Spleen (tissue), 11 donors: ENCODE measurements at regions not wholly inside any gene's neighbourhood (a gene's known extent, or its start where the extent isn't known, plus 50 kb on each side); places are given as distances from the start of the nearest gene placed in this dataset.

Experiments
- DNase-seq: peaks from one replicate; pipeline ENCODE4 v3.0.0-alpha.2; 2020
- H3K27ac ChIP-seq, 8 donors: fragments of 200-600 bp; sonication (generic) in 7 of 8; 1 replicate in 4 of 8; 2 replicates in 4 of 8; pipeline versions ENCODE4 v1.5.0 to v1.8.0; 2016 to 2021; ENCODE audit warnings: inconsistent platforms in 4 of 8, mild to moderate bottlenecking in 4 of 8, moderate library complexity in 1 of 8
- H3K27me3 ChIP-seq, 7 donors: fragments of 200-600 bp; sonication (generic) in 6 of 7; replicated peaks in 1 of 7; 1 replicate in 4 of 7; 2 replicates in 3 of 7; pipeline versions ENCODE4 v1.5.0 to v1.8.0; 2016 to 2021; ENCODE audit warnings: inconsistent platforms in 3 of 7, mild to moderate bottlenecking in 1 of 7
- H3K36me3 ChIP-seq, 6 donors: fragments of 200-600 bp; sonication (generic) in 5 of 6; 1 replicate in 4 of 6; 2 replicates in 2 of 6; pipeline versions ENCODE4 v1.5.0 to v1.8.0; 2016 to 2021; ENCODE audit warnings: inconsistent platforms in 2 of 6
- H3K4me1 ChIP-seq, 6 donors: fragments of 200-600 bp; sonication (generic) in 5 of 6; 1 replicate in 3 of 6; 2 replicates in 3 of 6; pipeline versions ENCODE4 v1.5.0 to v1.8.0; 2016 to 2021; ENCODE audit warnings: inconsistent platforms in 3 of 6
- H3K4me3 ChIP-seq, 8 donors: fragments of 200-600 bp; sonication (generic) in 7 of 8; 1 replicate in 4 of 8; 2 replicates in 4 of 8; pipeline versions ENCODE4 v1.5.0 to v1.8.0; 2016 to 2021; ENCODE audit warnings: inconsistent platforms in 4 of 8, mild to moderate bottlenecking in 4 of 8, moderate library complexity in 2 of 8
- H3K9me3 ChIP-seq, 8 donors: fragments of 200-600 bp; sonication (generic) in 7 of 8; 1 replicate in 4 of 8; 2 replicates in 4 of 8; pipeline versions ENCODE4 v1.5.0 to v1.8.0; 2016 to 2021; ENCODE audit warnings: inconsistent platforms in 4 of 8
- POLR2A ChIP-seq, 3 donors: fragments of 450-650 bp; IDR thresholded peaks; one replicate each; pipeline ENCODE4 v1.5.1; 2017; ENCODE audit warnings: antibody characterized with exemption in 3 of 3, mild to moderate bottlenecking in 1 of 3
- POLR2AphosphoS5 ChIP-seq, 3 donors: sonication (generic); formaldehyde crosslinking; IDR thresholded peaks; one replicate each; pipeline ENCODE4 v1.5.1; 2017; ENCODE audit warnings: antibody characterized with exemption in 3 of 3
- WGBS, 5 donors: extraction: QIAGEN DNeasy Blood & Tissue Kit in 3 of 5; methylation state at CpG; one replicate each; pipeline versions ENCODE4 v1.1.5 to v1.1.7; 2013 to 2018; 5-methylcytosine and 5-hydroxymethylcytosine counted together
- intact Hi-C: fragments of 100-400 bp; cut with DNase I; formaldehyde crosslinking; loops from one replicate; pipeline ENCODE4 v1.15.0; 2023; ENCODE audit warnings: low total_unique reads
- TF ChIP-seq, protein P1 (sequence below), 11 experiments: fragments of 200-600 bp in 7 of 11; fragments of 450-650 bp in 4 of 11; sonication (generic) in 4 of 11; IDR thresholded peaks in 8 of 11; conservative IDR thresholded peaks in 3 of 11; 1 replicate in 7 of 11; 2 replicates in 4 of 11; pipeline versions ENCODE4 v1.4.0 to v1.8.0; 2016 to 2021; ENCODE audit warnings: antibody characterized with exemption in 11 of 11, inconsistent platforms in 4 of 11, mild to moderate bottlenecking in 1 of 11
- donor health status: healthy with polysubstance abuse.
- donor health status: DM: no; HTN: no; CAD: no; lungs with moderate emphysema.
- donor health status: DM: no; HTN: no; CAD: no.
- donor health status: Bipolar disorder and iron deficiency.
- donor health status: healthy.
- donor health status: DM: no; HTN: no; CAD: no.
- donor health status: DM: yes; HTN: yes; CAD: no.

DNA sequence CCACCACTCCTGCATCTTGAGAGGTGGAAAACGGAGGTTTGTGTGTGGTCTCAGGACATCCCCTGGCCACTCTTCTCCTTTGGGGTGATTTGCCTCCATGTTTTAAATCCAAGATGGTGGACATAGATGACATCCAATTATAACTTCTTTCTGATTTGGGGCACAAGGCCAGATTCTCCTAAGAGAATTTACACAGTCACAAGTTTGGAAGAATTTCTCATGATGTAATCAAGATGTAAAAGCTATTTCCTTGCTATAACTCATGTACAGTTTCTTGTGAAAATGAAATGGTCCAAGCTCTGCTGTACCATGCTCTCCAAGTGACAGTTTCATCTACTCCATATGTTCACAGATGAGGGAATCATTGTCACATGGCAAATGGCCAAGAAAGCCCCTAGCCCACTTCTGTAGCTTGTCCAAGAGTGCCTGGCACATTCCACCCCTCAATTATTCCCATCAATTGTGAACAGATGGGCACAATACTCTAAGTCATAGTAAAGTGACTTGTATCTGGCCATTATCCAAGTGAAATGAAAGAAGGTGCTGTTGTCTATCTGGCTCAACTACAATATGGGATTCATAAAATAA, 134.6 kb upstream of the ROPN1 start:
- Histone ChIP-seq H3K9me3 (no peaks in the 10 kb centered on the region), H3K36me3 (no peaks in the 10 kb centered on the region), H3K4me1 (peaks cover 0 to 10% (median 2%) of the 10 kb centered on the region in 6 donors), H3K27ac (no peak overlapping the region), H3K27me3 (no peaks in the 10 kb centered on the region), H3K4me3 (no peak overlapping the region)
- 79 to 95% (median 88%) methylated on average over 1 of the region's 1 CpG for WGBS, 5 donors
- TF ChIP-seq, protein P1, sequence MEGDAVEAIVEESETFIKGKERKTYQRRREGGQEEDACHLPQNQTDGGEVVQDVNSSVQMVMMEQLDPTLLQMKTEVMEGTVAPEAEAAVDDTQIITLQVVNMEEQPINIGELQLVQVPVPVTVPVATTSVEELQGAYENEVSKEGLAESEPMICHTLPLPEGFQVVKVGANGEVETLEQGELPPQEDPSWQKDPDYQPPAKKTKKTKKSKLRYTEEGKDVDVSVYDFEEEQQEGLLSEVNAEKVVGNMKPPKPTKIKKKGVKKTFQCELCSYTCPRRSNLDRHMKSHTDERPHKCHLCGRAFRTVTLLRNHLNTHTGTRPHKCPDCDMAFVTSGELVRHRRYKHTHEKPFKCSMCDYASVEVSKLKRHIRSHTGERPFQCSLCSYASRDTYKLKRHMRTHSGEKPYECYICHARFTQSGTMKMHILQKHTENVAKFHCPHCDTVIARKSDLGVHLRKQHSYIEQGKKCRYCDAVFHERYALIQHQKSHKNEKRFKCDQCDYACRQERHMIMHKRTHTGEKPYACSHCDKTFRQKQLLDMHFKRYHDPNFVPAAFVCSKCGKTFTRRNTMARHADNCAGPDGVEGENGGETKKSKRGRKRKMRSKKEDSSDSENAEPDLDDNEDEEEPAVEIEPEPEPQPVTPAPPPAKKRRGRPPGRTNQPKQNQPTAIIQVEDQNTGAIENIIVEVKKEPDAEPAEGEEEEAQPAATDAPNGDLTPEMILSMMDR (IDR thresholded peaks at IDR 0.05 in 8 of 11, conservative IDR thresholded peaks at IDR 0.05 in 3 of 11), result no peak
- no peak for TF ChIP-seq POLR2A (IDR thresholded peaks at IDR 0.05)
- DNase-seq, result no peak
- intact Hi-C loops, result no loop called here

DNA sequence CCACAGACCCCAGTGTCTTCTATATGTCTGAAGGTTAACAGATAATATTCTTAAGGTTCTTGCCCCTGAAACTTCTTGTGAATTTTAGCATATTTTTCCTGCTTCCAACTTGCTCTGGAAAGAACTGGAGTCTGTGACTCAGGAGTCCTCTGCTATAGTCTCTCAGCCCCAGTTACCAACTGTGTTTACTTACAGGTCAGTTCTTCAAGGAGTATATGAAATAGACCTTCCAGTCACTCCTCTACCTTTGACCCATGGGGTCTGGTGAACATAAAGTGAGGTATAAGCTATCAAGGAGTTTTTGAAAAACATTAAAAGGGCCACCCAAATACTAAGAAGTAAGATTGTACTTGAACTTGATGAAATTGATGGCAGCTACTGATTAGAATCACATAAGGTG, 139.2 kb upstream of the ROPN1 start:
- Histone ChIP-seq H3K4me1 (peaks cover 0 to 18% (median 0%) of the 10 kb centered on the region in 6 donors), H3K36me3 (no peaks in the 10 kb centered on the region), H3K4me3 (no peak overlapping the region), H3K27me3 (no peaks in the 10 kb centered on the region), H3K9me3 (no peaks in the 10 kb centered on the region), H3K27ac (no peak overlapping the region)
- TF ChIP-seq POLR2AphosphoS5 (IDR thresholded peaks at IDR 0.05) (no peak), POLR2A (IDR thresholded peaks at IDR 0.05) (no peak)
- TF ChIP-seq, protein P1 (IDR thresholded peaks at IDR 0.05 in 8 of 11, conservative IDR thresholded peaks at IDR 0.05 in 3 of 11), result no peak
- no peak for DNase-seq
- intact Hi-C loops, result no loop called here

DNA sequence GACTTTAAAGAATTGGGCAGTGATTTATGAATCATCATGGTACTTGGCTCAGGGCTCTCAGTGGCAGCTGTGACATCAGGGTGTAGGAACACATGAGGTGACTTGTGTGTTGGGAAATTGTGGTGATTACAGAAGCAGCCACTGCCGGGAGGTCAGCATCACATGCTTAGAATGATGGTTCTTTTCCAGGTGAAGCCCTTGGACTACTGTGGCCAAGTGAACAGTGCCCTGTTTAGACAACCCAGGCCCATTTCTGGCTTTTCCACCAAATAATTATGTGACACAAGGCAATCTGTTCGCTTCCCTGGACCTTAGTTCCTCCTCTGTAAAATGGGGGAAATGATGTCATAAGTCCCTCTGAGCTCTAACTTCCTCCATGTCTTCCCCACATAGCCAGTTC, 139.7 kb upstream of the ROPN1 start:
- WGBS, 5 donors, result 41 to 61% (median 55%) methylated on average over 2 of the region's 2 CpGs
- Histone ChIP-seq H3K36me3 (no peaks in the 10 kb centered on the region), H3K27me3 (no peaks in the 10 kb centered on the region), H3K27ac (peak overlapping the region in 1 of 8 donors; percentile 22), H3K4me3 (no peak overlapping the region), H3K9me3 (no peaks in the 10 kb centered on the region), H3K4me1 (peaks cover 0 to 18% (median 0%) of the 10 kb centered on the region in 6 donors)
- DNase-seq, result no peak
- TF ChIP-seq POLR2A (IDR thresholded peaks at IDR 0.05) (no peak), POLR2AphosphoS5 (IDR thresholded peaks at IDR 0.05) (no peak)
- TF ChIP-seq, protein P1 (IDR thresholded peaks at IDR 0.05 in 8 of 11, conservative IDR thresholded peaks at IDR 0.05 in 3 of 11), result no peak
- intact Hi-C loops, result no loop called here

DNA sequence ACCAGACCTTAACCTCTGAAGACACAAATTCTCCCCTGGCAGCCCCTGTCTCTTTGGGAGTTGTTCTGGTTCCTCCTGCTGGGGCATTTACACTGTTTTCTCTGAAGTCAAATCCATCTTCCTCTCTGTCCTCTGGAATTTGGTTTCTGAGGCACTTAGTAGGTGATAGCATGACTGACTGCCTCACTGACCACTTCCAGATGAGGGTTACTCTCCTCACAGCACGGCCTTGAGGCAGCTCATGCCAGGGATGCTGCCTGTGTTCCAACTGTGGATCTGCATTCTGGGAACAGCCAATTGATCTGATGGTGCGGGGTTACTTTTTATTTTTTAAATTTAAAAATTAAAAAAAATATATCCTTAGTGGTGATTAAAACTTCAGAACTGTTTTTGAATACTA, 140.9 kb upstream of the ROPN1 start:
- no peak for TF ChIP-seq POLR2A (IDR thresholded peaks at IDR 0.05)
- TF ChIP-seq, protein P1 (IDR thresholded peaks at IDR 0.05 in 8 of 11, conservative IDR thresholded peaks at IDR 0.05 in 3 of 11), result no peak
- TF ChIP-seq POLR2AphosphoS5 (IDR thresholded peaks at IDR 0.05), result no peak
- WGBS, 5 donors, result 38 to 66% (median 55%) methylated on average over 2 of the region's 2 CpGs
- H3K4me3 ChIP-seq, result no peak overlapping the region
- H3K9me3 ChIP-seq, result no peaks in the 10 kb centered on the region
- H3K36me3 ChIP-seq, result no peaks in the 10 kb centered on the region
- H3K4me1 ChIP-seq, result peaks cover 0 to 18% (median 0%) of the 10 kb centered on the region in 6 donors
- no peak for DNase-seq
- no peaks in the 10 kb centered on the region for H3K27me3 ChIP-seq
- H3K27ac ChIP-seq, result no peak overlapping the region
- intact Hi-C loops, result no loop called here
